Fibroblast of villous mesenchyme (primary cell): ENCODE measurements at regions not wholly inside any gene's neighbourhood (a gene's known extent, or its start where the extent isn't known, plus 50 kb on each side); places are given as distances from the start of the nearest gene placed in this dataset.

Source experiments
- DNase-seq: peaks from one replicate; pipeline ENCODE4 v3.0.0-alpha.2; 2010; ENCODE audit warnings: low read depth
- H3K4me3 ChIP-seq: 2 replicates; pipeline ENCODE4 v1.5.1; 2011; ENCODE audit warnings: low read depth, mild to moderate bottlenecking, low read length
- TF ChIP-seq, protein P1 (sequence below): IDR thresholded peaks from 2 replicates; pipeline ENCODE4 v1.5.1; 2012; ENCODE audit warnings: low read depth, mild to moderate bottlenecking, low read length; ENCODE audit not compliant: insufficient read depth

- no peak overlapping the region for H3K4me3 ChIP-seq
- DNase-seq = no peak
- TF ChIP-seq, protein P1, sequence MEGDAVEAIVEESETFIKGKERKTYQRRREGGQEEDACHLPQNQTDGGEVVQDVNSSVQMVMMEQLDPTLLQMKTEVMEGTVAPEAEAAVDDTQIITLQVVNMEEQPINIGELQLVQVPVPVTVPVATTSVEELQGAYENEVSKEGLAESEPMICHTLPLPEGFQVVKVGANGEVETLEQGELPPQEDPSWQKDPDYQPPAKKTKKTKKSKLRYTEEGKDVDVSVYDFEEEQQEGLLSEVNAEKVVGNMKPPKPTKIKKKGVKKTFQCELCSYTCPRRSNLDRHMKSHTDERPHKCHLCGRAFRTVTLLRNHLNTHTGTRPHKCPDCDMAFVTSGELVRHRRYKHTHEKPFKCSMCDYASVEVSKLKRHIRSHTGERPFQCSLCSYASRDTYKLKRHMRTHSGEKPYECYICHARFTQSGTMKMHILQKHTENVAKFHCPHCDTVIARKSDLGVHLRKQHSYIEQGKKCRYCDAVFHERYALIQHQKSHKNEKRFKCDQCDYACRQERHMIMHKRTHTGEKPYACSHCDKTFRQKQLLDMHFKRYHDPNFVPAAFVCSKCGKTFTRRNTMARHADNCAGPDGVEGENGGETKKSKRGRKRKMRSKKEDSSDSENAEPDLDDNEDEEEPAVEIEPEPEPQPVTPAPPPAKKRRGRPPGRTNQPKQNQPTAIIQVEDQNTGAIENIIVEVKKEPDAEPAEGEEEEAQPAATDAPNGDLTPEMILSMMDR = no peak
Observed at GRCh38 chr5:89072842-89073672, 190.1 kb upstream of the MEF2C start.

GRCh38 chr5:89071941-89072331 is 189.0 kb upstream of the MEF2C start:
- TF ChIP-seq, protein P1 = no peak
- DNase-seq = no peak
- no peak overlapping the region for H3K4me3 ChIP-seq

DNA sequence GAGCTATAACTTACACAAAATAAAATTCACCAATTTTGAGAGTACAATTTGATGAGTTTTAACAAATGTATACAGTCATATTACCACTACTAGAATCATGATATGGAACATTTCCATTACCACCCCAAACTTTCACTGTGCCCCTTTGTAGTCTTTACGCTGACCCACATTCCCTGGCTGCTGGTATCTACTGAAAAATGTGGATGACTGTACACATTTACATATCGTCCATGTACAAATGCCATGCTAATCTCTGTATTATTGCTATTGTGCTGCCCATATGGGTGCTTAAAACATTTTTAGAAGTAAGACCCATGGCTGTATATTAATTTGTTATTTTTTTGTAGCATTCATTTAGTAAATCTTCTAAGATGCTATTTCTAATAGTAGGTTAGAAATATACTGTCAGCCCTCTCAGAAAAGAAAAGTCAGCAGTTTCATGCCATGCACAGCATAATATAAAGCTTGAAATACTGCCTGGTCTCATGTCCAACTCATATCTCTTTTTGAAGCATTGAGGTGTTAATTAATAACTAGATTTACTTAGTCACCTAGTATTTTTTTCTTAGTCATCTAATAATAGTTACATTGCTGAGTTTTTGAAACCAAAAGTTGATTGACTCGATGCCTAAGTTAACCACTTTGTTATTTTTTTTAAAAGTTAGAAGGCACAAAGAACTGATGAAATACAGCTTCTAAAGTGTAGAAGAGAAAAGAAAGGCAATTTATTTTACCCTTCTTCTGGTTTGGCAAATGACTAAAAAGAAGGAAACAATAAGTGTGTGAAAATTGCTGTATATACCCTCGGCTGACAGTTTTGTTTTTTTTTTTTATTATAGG is 188.3 kb upstream of the MEF2C start:
- TF ChIP-seq, protein P1 = no peak
- H3K4me3 ChIP-seq = no peak overlapping the region
- no peak for DNase-seq

DNA sequence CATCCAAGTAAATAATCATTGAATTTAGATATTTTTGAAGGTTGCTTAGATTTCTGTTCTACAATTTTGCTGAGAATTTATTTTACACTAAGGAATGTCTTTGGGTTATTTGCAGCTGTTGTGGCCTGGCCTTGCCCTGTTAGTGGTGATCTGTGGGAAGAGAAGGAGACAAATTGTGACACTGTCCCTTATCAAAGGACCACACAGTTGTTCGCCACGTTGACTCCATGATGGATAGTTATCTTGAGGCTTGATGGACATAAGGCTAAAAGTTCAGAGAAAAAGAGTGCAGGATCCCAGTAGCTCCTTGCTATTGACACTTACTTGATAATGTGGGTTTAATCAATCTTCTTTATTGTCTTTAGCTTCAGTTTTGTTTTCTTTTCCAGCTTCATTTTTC is 186.6 kb upstream of the MEF2C start:
- TF ChIP-seq, protein P1 = no peak
- no peak overlapping the region for H3K4me3 ChIP-seq
- no peak for DNase-seq

- no peak overlapping the region for H3K4me3 ChIP-seq
- DNase-seq = no peak
- TF ChIP-seq, protein P1 = no peak
Observed at GRCh38 chr5:89067362-89067761, 184.4 kb upstream of the MEF2C start.

GRCh38 chr5:89065919-89066318 is 182.9 kb upstream of the MEF2C start:
- DNase-seq = no peak
- TF ChIP-seq, protein P1 = no peak
- H3K4me3 ChIP-seq = no peak overlapping the region
